SKM-1 (cell line): ENCODE measurements at regions not wholly inside any gene's neighbourhood (a gene's known extent, or its start where the extent isn't known, plus 50 kb on each side); places are given as distances from the start of the nearest gene placed in this dataset.
A peak's percentile ranks its signal among the peaks of the same experiment; 100 is the strongest.
"Not testable (repeated sequence)": the region's sequence is repeated elsewhere in the genome, so short reads cannot be mapped to it uniquely, and the experiment has no call there.

ENCODE experiments used
- DNase-seq: peaks from one replicate; lab custom pipeline; 2025; ENCODE audit not compliant: unreplicated experiment; lab: John Stamatoyannopoulos, UW

GRCh38 chr18:46179306-46179705 lies 75.1 kb downstream of the HAUS1 start:
- DNase-seq: no peak

DNA sequence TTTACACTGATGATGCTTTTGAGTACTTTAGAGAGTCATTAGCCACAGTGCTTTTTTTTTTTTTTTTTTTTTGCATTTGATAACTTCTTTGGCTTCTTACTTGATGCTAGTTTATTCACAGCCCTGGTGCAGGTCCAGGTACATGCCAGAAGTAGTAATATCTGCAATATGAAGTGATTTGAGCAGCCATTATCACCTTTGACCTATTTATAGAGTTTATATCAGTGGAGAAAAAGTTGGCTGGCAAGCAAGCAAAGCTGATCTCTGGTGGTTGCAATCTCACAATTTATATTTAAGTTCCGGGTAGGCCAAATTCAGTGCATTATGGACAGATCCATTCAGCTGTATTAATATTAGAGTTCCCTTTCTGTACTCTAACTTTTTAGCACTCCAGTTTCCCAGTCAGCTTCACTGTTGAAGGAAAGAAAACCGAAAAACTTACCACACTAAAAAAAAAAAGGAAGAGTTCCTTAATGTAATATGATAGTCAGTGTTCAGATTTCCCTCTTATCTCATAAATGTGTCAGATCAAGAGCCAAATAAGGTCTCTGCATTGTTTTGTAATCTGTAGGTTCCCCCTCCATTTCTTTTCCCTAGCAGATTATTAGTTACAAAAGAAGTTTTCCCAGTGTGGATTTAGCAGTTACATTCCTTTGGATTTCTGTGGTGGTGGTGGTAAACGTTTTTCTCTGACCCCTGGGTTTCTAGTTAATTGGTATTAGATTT lies 78.6 kb downstream of the HAUS1 start:
- DNase-seq: no peak

GRCh38 chr18:46184296-46184695 lies 80.1 kb downstream of the HAUS1 start:
- not testable (repeated sequence) for DNase-seq

GRCh38 chr18:46184727-46185126 lies 80.5 kb downstream of the HAUS1 start:
- DNase-seq: no peak

- DNase-seq: no peak
These were observed 86.5 kb downstream of the HAUS1 start for GRCh38 chr18:46190667-46191066.

DNA sequence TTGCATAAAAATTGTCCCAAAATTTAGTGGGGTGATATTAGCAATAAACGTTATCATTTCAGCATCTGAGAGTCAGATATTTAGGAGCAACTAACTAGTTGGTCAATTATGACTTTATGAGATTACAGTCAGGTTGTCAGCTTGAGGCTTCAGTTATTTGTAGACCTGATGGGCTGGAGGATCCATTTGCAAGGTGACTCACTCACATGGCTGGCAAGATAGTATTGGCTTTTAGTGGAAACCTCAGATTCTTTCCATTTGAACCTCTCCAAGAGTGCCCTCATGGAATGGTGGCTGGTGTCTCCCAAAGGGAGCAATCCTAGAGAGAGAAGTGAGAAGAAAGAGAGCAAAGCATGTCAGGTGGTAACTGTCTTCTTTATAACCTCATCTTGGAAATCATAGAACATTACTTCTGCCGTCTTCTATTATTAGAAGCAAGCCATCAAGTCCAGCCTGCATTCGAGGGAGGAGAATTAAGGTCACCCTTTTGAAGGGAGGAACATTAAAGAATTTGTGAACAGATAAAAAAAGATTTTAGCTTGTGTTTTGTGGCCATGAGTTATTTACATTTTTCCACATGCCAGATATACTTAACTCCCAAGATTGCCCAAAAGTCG lies 92.5 kb downstream of the HAUS1 start:
- no peak for DNase-seq

DNA sequence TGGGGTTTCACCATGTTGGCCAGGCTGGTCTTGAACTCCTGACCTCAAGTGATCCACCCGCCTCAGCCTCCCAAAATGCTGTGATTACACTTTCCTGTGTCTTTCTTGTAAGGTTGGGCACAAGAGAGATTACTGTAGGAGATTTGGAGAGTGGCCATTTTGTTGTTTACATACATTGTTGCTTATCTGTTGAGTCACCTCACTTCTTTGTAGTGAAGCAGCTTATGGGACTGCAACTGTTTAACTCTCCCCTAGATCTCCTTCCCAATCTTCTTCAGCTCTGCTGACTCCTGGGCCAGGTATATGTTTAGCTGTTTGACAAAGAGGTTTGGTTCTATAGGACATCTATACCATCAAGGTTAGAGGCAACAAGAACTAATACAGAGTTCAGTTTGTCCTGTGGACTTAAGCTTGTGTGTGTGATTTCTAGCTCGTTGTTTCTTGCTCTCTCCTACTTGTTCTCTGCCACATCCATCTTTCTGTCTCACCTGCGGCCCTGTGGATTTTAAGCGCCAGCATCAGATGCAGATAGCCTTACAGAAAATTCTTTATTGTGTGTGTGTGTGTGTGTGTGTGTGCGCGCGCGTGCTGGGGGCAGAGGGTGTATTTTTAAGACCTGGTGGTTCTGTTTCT lies 95.4 kb downstream of the HAUS1 start:
- DNase-seq: no peak

- DNase-seq: not testable (repeated sequence)
These were observed 96.2 kb downstream of the HAUS1 start for GRCh38 chr18:46200178-46201055.

GRCh38 chr18:46204143-46204542 lies 100.0 kb downstream of the HAUS1 start:
- DNase-seq: no peak

GRCh38 chr18:46207985-46208384 lies 103.8 kb downstream of the HAUS1 start:
- DNase-seq: no peak

DNA sequence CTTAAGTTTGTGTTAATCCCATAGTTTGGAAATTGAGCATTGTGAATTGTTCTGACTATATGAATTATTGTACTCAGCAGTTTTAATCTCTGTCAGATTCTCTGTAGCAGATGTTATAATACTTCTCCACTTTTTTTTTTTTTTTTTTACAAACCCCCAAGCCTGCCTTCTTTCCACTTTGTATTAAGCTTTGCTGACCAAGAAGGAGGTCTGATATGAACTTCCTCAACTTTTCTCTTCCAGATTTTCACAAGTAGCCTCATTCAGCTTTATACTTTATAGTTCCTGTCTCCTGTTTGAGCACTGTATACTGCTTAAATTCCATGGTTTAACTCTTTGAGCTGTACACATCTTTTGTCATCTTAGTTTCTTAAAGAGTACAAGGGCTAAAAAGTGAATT lies 105.0 kb downstream of the HAUS1 start:
- no peak for DNase-seq

DNA sequence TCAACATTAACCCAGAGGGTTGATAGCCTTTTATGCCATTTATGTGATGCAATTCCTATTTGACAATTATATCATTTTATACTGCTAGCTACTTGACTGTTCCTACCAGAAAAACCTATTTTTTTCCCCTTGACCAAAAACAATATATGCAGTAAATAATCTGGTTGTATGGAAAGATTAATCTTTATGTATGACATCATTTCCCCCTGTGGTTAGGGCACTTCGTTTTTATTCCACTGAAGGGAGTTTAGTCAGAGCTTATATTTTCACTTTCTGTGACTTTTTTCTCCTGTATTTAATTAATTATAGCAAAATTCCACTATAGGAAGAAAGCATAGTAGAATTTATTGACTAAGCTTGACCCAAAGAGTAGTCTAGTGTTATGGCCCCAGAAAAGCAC lies 107.6 kb downstream of the HAUS1 start:
- DNase-seq: no peak

GRCh38 chr18:46212398-46212797 lies 108.2 kb downstream of the HAUS1 start:
- no peak for DNase-seq

- DNase-seq: no peak
These were observed 109.1 kb downstream of the HAUS1 start for GRCh38 chr18:46213295-46213694.

GRCh38 chr18:46214435-46214834 lies 110.2 kb downstream of the HAUS1 start:
- DNase-seq: no peak

DNA sequence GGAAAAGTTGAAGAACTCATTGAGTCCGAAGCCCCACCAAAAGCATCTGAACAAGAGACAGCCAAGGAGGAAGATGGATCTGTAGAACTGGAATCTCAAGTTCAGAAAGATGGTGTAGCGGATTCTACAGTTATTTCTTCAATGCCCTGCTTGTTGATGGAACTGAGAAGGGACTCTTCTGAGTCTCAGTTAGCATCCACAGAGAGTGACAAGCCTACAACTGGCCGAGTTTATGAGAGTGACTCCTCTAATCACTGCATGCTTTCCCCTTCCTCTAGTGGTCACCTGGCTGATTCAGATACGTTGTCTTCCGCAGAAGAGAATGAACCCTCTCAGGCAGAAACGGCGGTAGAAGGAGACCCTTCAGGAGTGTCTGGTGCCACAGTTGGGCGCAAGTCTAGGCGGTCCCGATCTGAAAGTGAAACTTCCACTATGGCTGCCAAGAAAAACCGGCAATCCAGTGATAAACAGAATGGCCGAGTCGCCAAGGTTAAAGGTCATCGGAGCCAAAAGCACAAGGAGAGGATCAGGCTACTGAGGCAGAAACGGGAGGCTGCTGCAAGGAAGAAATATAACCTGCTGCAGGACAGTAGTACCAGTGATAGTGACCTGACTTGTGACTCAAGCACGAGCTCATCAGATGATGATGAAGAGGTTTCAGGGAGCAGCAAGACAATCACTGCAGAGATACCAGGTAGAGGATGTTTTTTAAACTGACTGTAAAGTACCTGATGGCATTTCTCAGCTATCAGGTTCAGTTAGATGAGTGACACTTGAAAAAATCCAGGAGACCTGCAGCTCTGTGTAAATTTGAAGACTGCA lies 111.9 kb downstream of the HAUS1 start:
- DNase-seq: no peak

DNA sequence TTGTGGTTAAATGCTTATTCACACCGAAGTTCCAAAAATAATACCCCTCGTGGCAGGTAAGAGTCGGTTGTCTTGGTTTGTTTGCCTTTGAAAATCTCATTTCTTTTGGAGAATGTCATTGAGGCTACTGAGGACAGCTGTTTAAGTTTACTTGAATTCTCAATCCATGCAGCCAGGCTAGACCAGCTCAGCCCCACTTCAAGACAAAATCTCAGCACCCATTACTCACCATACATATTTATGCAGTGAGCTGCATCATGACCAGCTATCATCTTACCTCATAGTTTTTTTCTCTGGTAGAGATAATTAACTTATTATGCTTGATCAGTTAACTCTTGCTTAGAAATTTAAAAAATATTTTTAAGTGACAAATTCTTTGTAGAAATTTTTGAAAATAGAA lies 115.9 kb downstream of the HAUS1 start:
- no peak for DNase-seq

DNA sequence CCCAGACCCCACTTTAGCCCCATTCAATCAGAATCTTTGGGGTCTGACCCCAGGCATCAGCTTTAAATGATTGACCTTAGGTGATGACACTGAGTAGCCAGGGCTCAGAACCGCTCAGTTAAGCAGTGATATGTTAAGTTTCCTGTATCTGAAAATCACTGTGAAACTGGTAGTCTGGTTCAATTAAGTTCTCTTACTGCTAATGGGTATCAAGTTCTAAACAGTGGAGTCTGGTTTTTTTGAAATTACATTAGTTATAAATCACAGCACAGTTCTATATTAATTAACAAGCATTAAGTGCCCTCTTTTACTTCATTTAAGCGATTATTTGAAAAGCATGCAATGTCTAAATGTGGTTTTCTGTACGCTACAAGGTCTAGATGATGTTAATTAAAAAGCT lies 117.9 kb downstream of the HAUS1 start:
- DNase-seq: no peak

- peak; percentile 9 for DNase-seq
These were observed 118.7 kb downstream of the HAUS1 start for GRCh38 chr18:46222710-46223360.

GRCh38 chr18:46224181-46224775 lies 120.1 kb downstream of the HAUS1 start:
- DNase-seq: no peak
